SK-N-SH treated with all-trans-retinoic acid at 6 μM for 48 hours (cell line): ENCODE measurements at regions not wholly inside any gene's neighbourhood (a gene's known extent, or its start where the extent isn't known, plus 50 kb on each side); places are given as distances from the start of the nearest gene placed in this dataset.

Experiments used
- ARNTL ChIP-seq: fragments of 450-650 bp; formaldehyde crosslinking; IDR thresholded peaks from 2 replicates; pipeline ENCODE4 v1.5.0; 2020; ENCODE audit warnings: low read depth, mild to moderate bottlenecking, moderate library complexity, borderline replicate concordance
- BACH2 ChIP-seq: fragments of 250-450 bp; sonication (Bioruptor Pico); IDR thresholded peaks from 2 replicates; pipeline ENCODE4 v1.9.0; 2021; ENCODE audit warnings: mild to moderate bottlenecking, borderline replicate concordance
- CSDC2 ChIP-seq: fragments of 250-450 bp; sonication (Bioruptor Pico); IDR thresholded peaks from 2 replicates; pipeline ENCODE4 v1.5.0; 2020; ENCODE audit warnings: mild to moderate bottlenecking, moderate library complexity
- ISL1 ChIP-seq: fragments of 250-450 bp; sonication (Bioruptor Pico); IDR thresholded peaks from 2 replicates; pipeline ENCODE4 v2.1.2; 2022; ENCODE audit warnings: mild to moderate bottlenecking, moderate library complexity
- RARB ChIP-seq: fragments of 250-450 bp; sonication (Bioruptor Pico); IDR thresholded peaks from 2 replicates; pipeline ENCODE4 v1.8.0; 2021; ENCODE audit warnings: mild to moderate bottlenecking, moderate library complexity
- TCF4 ChIP-seq: fragments of 250-450 bp; sonication (Bioruptor Pico); IDR thresholded peaks from 2 replicates; pipeline ENCODE4 v1.8.0; 2021; ENCODE audit warnings: mild to moderate bottlenecking, moderate library complexity, borderline replicate concordance
- ZC3H10 ChIP-seq: fragments of 250-450 bp; sonication (Bioruptor Pico); IDR thresholded peaks from 2 replicates; pipeline ENCODE4 v1.5.1; 2021; ENCODE audit warnings: mild to moderate bottlenecking, moderate library complexity
- ZNF8 ChIP-seq: fragments of 450-650 bp; formaldehyde crosslinking; IDR thresholded peaks from 2 replicates; pipeline ENCODE4 v1.5.0; 2020; ENCODE audit warnings: mild to moderate bottlenecking, moderate library complexity
- TF ChIP-seq, protein P1 (sequence below): fragments of 250-450 bp; sonication (Bioruptor Pico); IDR thresholded peaks from 2 replicates; pipeline ENCODE4 v1.5.1; 2020; ENCODE audit warnings: low read depth, mild to moderate bottlenecking, moderate library complexity
- TF ChIP-seq, protein P2 (sequence below): fragments of 250-450 bp; sonication (Bioruptor Pico); IDR thresholded peaks from 2 replicates; pipeline ENCODE4 v1.8.0; 2020; ENCODE audit warnings: mild to moderate bottlenecking, moderate library complexity, borderline replicate concordance
- TF ChIP-seq, protein P3 (sequence below): fragments of 250-450 bp; sonication (Bioruptor Pico); IDR thresholded peaks from 2 replicates; pipeline ENCODE4 v1.5.1; 2021; ENCODE audit warnings: mild to moderate bottlenecking, moderate library complexity

DNA sequence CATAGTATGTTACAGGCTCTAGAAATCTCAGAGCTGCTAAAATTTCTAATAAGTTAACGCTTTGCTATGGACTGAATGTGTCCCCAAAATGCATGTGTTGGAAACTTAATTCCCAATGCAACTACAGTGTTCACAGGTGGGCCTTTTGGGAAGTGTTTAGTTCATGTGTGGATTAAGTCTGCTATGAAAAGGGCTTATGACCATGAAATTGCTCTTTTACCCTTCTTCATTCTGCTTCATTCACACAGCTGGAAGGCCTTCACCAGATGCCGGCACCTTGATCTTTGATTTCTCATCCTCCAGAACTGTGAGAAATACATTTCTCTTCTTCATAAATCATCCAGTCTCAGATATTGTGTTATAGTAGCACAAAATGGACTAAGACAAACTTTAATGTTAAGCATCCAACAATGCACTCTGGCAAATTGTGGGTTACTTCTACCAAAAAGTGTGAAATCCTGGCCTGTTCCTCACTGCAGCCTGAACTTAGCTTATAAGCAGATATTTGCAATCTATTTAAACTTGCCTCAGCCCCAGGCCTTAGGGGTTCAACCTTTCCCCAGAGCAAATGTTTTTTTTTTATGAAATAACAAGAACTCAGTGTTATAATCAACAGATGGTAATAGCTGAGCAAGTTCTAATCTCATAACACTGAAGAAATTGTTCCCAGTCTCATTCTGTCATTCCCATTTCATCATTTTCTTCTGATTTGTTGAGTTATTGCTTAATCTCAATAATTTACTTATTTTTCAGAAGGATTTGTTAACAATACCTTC lies 523.6 kb downstream of the KIF20B start:
- TF ChIP-seq, protein P1, sequence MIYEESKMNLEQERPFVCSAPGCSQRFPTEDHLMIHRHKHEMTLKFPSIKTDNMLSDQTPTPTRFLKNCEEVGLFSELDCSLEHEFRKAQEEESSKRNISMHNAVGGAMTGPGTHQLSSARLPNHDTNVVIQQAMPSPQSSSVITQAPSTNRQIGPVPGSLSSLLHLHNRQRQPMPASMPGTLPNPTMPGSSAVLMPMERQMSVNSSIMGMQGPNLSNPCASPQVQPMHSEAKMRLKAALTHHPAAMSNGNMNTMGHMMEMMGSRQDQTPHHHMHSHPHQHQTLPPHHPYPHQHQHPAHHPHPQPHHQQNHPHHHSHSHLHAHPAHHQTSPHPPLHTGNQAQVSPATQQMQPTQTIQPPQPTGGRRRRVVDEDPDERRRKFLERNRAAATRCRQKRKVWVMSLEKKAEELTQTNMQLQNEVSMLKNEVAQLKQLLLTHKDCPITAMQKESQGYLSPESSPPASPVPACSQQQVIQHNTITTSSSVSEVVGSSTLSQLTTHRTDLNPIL (CRISPR knock-in tag) = no peak
- TF ChIP-seq TCF4 = no peak
- no peak for TF ChIP-seq RARB
- TF ChIP-seq ZNF8 (CRISPR knock-in tag) = no peak
- TF ChIP-seq, protein P2, sequence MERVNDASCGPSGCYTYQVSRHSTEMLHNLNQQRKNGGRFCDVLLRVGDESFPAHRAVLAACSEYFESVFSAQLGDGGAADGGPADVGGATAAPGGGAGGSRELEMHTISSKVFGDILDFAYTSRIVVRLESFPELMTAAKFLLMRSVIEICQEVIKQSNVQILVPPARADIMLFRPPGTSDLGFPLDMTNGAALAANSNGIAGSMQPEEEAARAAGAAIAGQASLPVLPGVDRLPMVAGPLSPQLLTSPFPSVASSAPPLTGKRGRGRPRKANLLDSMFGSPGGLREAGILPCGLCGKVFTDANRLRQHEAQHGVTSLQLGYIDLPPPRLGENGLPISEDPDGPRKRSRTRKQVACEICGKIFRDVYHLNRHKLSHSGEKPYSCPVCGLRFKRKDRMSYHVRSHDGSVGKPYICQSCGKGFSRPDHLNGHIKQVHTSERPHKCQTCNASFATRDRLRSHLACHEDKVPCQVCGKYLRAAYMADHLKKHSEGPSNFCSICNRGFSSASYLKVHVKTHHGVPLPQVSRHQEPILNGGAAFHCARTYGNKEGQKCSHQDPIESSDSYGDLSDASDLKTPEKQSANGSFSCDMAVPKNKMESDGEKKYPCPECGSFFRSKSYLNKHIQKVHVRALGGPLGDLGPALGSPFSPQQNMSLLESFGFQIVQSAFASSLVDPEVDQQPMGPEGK (CRISPR knock-in tag) = no peak
- TF ChIP-seq ISL1 (CRISPR knock-in tag) = no peak
- no peak for TF ChIP-seq CSDC2 (CRISPR knock-in tag)
- TF ChIP-seq BACH2 = no peak
- TF ChIP-seq ARNTL (CRISPR knock-in tag) = no peak
- TF ChIP-seq, protein P3, sequence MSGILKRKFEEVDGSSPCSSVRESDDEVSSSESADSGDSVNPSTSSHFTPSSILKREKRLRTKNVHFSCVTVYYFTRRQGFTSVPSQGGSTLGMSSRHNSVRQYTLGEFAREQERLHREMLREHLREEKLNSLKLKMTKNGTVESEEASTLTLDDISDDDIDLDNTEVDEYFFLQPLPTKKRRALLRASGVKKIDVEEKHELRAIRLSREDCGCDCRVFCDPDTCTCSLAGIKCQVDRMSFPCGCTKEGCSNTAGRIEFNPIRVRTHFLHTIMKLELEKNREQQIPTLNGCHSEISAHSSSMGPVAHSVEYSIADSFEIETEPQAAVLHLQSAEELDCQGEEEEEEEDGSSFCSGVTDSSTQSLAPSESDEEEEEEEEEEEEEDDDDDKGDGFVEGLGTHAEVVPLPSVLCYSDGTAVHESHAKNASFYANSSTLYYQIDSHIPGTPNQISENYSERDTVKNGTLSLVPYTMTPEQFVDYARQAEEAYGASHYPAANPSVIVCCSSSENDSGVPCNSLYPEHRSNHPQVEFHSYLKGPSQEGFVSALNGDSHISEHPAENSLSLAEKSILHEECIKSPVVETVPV (CRISPR knock-in tag) = no peak
- TF ChIP-seq ZC3H10 = no peak
